ENCODE measurements at regions not wholly inside any gene's neighbourhood (a gene's known extent, or its start where the extent isn't known, plus 50 kb on each side); places are given as distances from the start of the nearest gene placed in this dataset.

DNA sequence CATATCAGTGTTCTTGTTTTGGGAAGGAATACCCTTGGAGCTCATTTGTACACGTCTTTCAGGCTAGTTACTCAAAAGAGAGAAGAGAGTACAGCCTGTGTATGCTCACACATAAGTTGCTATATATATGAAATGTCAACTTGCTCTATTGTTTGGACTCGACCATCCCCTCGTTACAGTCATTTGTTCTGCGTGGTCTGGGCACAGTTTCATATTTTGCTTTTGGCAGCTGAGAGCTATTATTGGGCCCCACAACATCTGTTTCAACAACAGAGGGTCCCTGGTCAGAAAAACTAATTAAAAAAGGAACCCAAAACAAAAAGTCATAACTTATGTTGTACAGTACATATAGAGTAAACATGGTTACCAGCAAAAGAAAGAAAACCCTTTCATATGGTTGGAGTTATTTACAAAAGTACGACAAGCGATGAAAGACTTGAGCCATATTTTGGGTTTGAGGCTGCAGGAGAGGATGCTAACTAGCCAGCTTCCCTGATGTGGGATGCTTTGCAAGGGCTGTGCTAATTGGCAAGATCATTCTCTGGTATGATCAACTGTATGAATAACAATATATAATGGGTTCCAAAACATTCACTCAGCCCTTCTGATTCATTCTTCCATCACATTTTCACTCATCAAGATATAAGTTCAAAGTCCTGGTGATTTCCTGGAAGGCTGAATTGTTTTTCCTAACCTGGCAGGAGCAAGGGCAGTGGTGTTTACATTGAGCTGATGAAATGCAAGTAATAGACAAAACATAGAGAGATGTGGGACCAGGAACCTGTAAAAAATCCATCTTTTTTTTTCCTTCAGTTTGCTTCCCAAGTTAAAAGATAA lies 137.9 kb downstream of the RPS12 start:
- H3K27me3 ChIP-seq (replicated peaks; ENCODE audit: insufficient read depth, low read length), result no peaks in the 10 kb centered on the region
- no peaks in the 10 kb centered on the region for H3F3A ChIP-seq (ENCODE audit: insufficient read depth, low read length)
- no peak overlapping the region for H3K4me3 ChIP-seq (ENCODE audit: low read length)
- no peak for DNase-seq
- H3K9ac ChIP-seq (ENCODE audit: low read length), result no peak overlapping the region
- H3K79me2 ChIP-seq (ENCODE audit: low read length), result no peaks in the 10 kb centered on the region
- TF ChIP-seq EZH2 (optimal IDR thresholded peaks at IDR 0.05; ENCODE audit: low read depth, low read length), result no peak
- TF ChIP-seq, protein P1, sequence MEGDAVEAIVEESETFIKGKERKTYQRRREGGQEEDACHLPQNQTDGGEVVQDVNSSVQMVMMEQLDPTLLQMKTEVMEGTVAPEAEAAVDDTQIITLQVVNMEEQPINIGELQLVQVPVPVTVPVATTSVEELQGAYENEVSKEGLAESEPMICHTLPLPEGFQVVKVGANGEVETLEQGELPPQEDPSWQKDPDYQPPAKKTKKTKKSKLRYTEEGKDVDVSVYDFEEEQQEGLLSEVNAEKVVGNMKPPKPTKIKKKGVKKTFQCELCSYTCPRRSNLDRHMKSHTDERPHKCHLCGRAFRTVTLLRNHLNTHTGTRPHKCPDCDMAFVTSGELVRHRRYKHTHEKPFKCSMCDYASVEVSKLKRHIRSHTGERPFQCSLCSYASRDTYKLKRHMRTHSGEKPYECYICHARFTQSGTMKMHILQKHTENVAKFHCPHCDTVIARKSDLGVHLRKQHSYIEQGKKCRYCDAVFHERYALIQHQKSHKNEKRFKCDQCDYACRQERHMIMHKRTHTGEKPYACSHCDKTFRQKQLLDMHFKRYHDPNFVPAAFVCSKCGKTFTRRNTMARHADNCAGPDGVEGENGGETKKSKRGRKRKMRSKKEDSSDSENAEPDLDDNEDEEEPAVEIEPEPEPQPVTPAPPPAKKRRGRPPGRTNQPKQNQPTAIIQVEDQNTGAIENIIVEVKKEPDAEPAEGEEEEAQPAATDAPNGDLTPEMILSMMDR (IDR thresholded peaks at IDR 0.05; ENCODE audit: low read length), result no peak
- no peak for TF ChIP-seq EZH2phosphoT487 (IDR thresholded peaks at IDR 0.05; ENCODE audit: low read length)
- H3K9me2 ChIP-seq (replicated peaks; ENCODE audit: insufficient read depth, low read length), result no peaks in the 10 kb centered on the region
- H3K4me2 ChIP-seq (ENCODE audit: low read depth, low read length), result no peak overlapping the region
- no peak overlapping the region for H3K27ac ChIP-seq (ENCODE audit: low read length)
- H4K20me1 ChIP-seq (ENCODE audit: insufficient read depth, low read length), result no peaks in the 10 kb centered on the region
- H2AFZ ChIP-seq (ENCODE audit: low read length), result no peak overlapping the region
- no peaks in the 10 kb centered on the region for H3K9me3 ChIP-seq (replicated peaks; ENCODE audit: insufficient read depth, low read length)
- no peaks in the 10 kb centered on the region for H3K36me3 ChIP-seq (replicated peaks; ENCODE audit: insufficient read depth, low read length)
- H3K4me1 ChIP-seq (ENCODE audit: low read length), result no peaks in the 10 kb centered on the region

GRCh38 chr6:132952986-132953385 lies 138.6 kb downstream of the RPS12 start:
- no peak overlapping the region for H3K4me3 ChIP-seq (ENCODE audit: low read length)
- H3K79me2 ChIP-seq (ENCODE audit: low read length), result no peaks in the 10 kb centered on the region
- no peaks in the 10 kb centered on the region for H3K27me3 ChIP-seq (replicated peaks; ENCODE audit: insufficient read depth, low read length)
- TF ChIP-seq, protein P1 (IDR thresholded peaks at IDR 0.05; ENCODE audit: low read length), result no peak
- TF ChIP-seq EZH2 (optimal IDR thresholded peaks at IDR 0.05; ENCODE audit: low read depth, low read length) (no peak), EZH2phosphoT487 (IDR thresholded peaks at IDR 0.05; ENCODE audit: low read length) (no peak)
- no peaks in the 10 kb centered on the region for H4K20me1 ChIP-seq (ENCODE audit: insufficient read depth, low read length)
- no peaks in the 10 kb centered on the region for H3K9me3 ChIP-seq (replicated peaks; ENCODE audit: insufficient read depth, low read length)
- H3K4me1 ChIP-seq (ENCODE audit: low read length), result no peaks in the 10 kb centered on the region
- no peaks in the 10 kb centered on the region for H3F3A ChIP-seq (ENCODE audit: insufficient read depth, low read length)
- H3K9ac ChIP-seq (ENCODE audit: low read length), result no peak overlapping the region
- H2AFZ ChIP-seq (ENCODE audit: low read length), result no peak overlapping the region
- H3K36me3 ChIP-seq (replicated peaks; ENCODE audit: insufficient read depth, low read length), result no peaks in the 10 kb centered on the region
- no peak overlapping the region for H3K27ac ChIP-seq (ENCODE audit: low read length)
- H3K9me2 ChIP-seq (replicated peaks; ENCODE audit: insufficient read depth, low read length), result no peaks in the 10 kb centered on the region
- H3K4me2 ChIP-seq (ENCODE audit: low read depth, low read length), result no peak overlapping the region
- no peak for DNase-seq

GRCh38 chr6:132954222-132954621 lies 139.9 kb downstream of the RPS12 start:
- no peaks in the 10 kb centered on the region for H3F3A ChIP-seq (ENCODE audit: insufficient read depth, low read length)
- no peaks in the 10 kb centered on the region for H4K20me1 ChIP-seq (ENCODE audit: insufficient read depth, low read length)
- H3K4me2 ChIP-seq (ENCODE audit: low read depth, low read length), result no peak overlapping the region
- no peak overlapping the region for H2AFZ ChIP-seq (ENCODE audit: low read length)
- H3K4me3 ChIP-seq (ENCODE audit: low read length), result no peak overlapping the region
- no peaks in the 10 kb centered on the region for H3K4me1 ChIP-seq (ENCODE audit: low read length)
- H3K9ac ChIP-seq (ENCODE audit: low read length), result no peak overlapping the region
- H3K36me3 ChIP-seq (replicated peaks; ENCODE audit: insufficient read depth, low read length), result no peaks in the 10 kb centered on the region
- H3K79me2 ChIP-seq (ENCODE audit: low read length), result no peaks in the 10 kb centered on the region
- H3K9me3 ChIP-seq (replicated peaks; ENCODE audit: insufficient read depth, low read length), result no peaks in the 10 kb centered on the region
- H3K27ac ChIP-seq (ENCODE audit: low read length), result no peak overlapping the region
- no peak for DNase-seq
- no peak for TF ChIP-seq EZH2phosphoT487 (IDR thresholded peaks at IDR 0.05; ENCODE audit: low read length)
- TF ChIP-seq EZH2 (optimal IDR thresholded peaks at IDR 0.05; ENCODE audit: low read depth, low read length), result no peak
- TF ChIP-seq, protein P1 (IDR thresholded peaks at IDR 0.05; ENCODE audit: low read length), result no peak
- no peaks in the 10 kb centered on the region for H3K9me2 ChIP-seq (replicated peaks; ENCODE audit: insufficient read depth, low read length)
- H3K27me3 ChIP-seq (replicated peaks; ENCODE audit: insufficient read depth, low read length), result no peaks in the 10 kb centered on the region
